ELR (cell line): ENCODE measurements at regions not wholly inside any gene's neighbourhood (a gene's known extent, or its start where the extent isn't known, plus 50 kb on each side); places are given as distances from the start of the nearest gene placed in this dataset.

Experiments
- DNase-seq: peaks from one replicate; pipeline ENCODE4 v3.0.0-alpha.2; 2015; ENCODE audit warnings: low read depth

- DNase-seq: no peak
Measured at GRCh38 chr16:6929868-6930267, 402.8 kb upstream of the RBFOX1 start.

- DNase-seq: no peak
Measured at GRCh38 chr16:6926762-6927161, 405.9 kb upstream of the RBFOX1 start.

DNA sequence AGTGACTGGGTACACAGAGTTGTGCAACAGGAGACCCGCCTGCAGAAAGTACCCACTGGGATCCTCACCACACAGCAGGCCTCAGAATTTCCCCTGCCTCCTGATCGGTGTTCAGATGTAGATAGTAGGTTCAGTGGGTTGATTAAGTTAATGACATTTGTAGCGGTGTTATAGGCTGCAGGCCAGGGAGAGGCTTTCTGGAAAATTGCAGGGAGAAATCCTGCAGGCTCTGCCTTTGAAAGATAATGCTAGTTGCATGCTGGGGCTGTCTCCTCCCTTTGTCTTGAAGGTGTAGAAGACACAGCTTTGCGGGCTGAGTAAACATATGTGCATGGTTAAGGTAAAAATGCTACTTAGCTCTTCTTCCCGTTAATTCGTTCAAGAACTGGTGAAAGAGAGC, 406.3 kb upstream of the RBFOX1 start:
- DNase-seq: no peak

DNA sequence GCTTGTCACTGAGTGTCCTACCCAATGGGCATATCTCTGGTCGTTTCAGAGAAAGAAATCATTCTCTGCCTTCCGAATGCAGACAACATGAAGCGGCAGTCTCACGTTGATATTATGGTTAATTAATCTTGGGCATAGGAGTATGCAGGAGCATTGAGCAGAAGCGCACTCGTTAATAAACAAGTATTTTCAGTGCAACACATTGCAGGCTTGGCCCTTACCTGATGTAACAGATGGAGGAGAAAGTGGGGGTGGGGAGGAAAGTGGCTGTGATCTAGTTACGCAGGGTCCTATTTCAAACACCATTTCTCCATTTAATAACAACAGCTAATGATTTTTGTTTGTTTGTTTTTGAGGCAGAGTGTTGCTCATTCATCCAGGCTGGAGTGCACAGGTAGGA, 414.0 kb upstream of the RBFOX1 start:
- DNase-seq: no peak

DNA sequence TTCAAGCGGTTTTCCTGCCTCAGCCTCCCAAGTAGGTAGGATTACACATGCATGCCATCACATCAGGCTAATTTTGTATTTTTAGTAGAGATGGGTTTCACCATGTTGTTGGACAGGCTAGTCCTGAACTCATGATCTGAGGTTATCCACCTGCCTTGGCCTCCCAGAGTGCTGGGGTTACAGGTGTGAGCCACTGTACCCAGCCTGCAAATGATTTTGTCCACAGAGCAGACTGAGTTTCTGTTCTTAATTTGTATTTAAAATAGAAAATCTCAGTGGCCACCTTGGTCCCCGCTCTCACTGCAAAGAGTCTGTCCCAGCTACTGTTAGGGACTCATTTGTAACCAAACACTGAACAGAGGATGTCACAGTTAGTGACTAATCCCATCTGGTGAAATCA, 415.7 kb upstream of the RBFOX1 start:
- no peak for DNase-seq

- DNase-seq: no peak
Measured at GRCh38 chr16:6913566-6913965, 419.1 kb upstream of the RBFOX1 start.

DNA sequence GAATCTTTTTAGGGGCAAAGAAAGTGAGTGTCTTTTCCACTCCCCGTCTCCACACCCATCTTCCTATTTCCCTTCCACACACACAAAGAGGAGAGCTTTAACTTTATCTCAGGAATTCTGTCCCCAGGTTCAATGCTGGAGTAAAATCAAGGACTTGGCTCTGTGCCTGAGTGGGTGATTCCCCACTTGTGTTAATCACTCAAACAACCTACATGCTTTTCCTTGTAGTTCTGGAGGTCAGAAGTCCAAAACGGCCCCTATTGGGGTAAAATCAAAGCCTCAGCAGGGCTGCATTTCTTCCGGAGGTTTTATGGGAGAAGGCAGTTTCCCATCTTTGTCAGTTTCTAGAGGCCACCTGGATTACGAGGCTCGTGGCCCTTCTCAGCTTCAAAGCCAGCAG, 422.3 kb upstream of the RBFOX1 start:
- DNase-seq: no peak

DNA sequence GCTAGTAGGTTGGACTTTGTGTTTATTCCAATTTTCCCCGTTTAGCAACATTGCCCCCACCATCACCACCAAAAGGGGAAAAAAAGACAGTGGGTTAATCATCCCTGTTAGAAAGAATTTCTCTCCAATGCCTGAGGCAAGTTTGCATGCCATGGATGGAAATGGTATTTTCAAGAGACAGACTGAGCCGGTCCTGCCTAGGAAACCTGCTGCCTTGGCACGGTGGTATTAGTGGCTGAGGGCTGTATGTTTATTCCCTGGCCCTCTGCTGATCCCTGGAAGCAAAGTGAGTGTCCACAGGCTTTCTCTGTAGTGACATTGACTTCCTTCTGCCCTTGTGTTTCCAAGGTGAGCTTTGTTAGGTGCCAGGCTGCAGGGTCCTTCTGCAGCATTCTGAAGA, 427.0 kb upstream of the RBFOX1 start:
- no peak for DNase-seq

DNA sequence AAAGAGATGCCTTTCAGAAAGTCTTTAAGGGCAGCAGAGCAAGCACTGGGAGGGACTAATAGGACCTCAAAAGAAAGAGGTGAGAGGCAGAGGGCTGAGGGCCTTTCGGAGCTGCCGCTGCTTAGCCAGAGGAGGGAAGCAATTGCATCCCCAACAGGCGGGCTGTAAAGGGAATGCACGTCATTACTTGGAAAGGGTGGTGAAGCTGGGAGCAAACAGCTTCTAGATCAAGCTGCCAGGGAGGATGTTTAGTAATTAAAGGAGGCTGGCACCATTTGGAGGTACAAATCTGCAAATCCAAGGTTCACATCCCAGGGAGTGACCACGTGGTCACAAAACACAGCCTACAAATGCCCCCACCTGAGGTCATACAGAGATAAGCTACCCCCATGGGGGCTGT, 429.0 kb upstream of the RBFOX1 start:
- no peak for DNase-seq

DNA sequence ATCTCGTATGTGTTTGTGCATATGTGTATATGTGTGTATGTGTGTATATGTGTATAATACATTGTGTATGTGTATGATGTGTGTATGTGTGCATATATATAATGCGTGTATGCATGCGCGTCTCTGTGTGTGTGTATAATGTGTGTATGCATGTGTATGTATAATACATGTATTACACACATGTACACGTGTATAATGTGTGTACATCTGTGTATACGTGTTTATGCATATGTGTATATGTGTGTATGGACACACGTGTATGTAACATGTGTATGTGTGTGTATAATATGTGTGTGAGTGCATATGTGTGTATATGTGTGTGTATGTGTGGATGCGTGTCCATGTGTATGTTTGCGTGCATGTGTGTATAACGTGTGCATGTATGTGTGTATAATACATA, 433.7 kb upstream of the RBFOX1 start:
- DNase-seq: no peak

DNA sequence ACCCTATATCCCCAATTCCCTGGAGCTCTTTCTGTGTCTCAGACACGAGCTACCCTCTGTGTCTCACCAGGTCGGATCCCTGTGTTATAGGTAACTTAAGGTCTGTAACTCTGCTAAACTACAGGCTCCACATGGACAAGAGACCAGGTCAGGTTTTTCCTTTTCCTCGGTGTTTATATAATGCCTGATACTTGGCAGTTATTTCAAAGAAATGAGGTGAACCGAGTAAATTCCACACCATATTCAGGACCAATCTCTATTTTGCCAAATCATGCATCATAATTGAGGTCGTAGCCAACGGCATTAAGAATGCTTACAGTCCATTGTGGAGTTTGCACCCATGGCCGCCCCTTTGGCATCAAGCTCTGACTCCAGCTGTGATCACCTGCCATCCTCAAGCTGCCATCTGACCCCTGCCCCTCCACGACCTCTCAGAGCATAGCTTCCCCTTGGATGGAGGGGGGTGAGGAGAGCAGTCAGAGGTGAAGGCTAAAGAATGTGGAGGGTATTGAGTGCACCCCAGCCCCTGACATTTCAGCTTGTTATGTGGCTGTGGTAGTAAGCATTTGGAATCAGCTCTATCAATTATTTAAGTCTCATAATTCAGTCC, 434.7 kb upstream of the RBFOX1 start:
- DNase-seq: no peak

DNA sequence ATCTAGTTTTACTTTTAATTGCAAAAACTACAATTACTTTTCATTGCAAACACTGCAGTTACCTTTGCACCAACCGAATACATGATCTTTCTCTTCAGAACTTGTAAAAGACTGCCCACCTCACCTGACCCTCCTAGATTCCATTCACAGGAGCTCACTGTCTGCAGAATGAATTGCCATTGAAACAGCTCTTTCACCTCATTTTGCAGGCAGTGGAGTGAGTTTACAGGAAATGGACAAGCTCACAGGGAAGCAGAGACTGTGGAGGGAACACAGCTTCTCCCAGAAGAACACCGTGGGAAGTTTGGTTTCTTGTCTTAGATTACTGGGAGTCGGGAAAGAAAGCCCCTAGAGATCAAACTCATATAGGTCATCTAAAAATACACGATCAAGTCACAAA, 439.7 kb upstream of the RBFOX1 start:
- no peak for DNase-seq

DNA sequence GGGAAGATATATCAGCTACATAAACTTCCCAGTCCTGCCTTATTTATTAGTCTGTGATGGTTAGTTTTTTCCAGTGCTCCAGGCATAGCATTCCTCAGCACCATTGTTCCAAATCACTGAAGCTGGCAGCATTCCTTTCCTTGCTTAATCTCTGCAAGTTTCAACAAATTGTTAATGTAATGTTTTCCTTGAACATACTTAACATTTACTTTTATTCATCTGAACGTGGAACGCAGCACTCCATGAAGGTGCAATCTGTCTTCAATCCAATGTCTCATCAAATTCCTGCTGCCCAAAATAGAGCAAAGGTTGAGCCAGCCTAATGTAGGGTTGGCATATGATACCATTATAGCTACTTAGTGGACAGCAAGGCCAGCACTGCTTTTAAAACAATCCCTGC, 441.1 kb upstream of the RBFOX1 start:
- no peak for DNase-seq

DNA sequence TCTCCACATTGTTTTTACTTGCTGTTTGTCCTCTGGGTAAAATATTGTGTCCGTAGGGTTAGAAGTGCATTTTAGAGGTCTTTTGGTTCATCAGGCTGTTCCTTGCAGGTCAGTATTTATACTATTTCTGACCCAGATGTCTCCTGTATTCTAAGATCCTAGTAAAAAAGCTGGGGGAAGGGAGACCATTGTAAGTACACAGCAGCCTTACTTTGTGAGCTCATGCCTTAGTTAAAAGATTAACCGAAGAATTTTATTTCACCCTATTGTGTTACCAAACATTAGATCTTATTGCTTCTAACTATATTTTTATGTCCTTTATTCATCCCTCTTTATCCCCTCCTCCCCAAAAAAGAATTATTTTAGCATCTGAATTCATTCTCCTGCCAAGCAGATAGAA, 444.1 kb upstream of the RBFOX1 start:
- DNase-seq: no peak

DNA sequence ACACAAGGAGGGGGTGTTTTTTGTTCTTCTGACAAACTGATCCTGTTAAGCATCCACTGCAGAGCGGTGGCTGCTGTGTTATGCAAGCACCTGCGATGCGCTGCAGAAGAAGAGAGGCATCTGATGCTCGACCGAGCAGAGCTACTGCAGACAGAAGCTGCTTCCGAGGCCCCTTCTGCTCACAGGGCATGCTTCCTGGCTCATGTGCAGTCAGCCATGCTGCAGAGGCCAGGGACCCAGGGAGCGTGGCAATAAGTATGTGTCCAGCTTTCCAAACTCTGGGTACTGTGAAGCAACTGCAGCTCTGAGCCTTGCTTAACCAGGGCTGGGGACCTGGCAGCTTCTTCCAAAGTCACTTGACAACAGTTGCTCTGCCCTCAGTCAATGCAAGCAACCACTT, 448.6 kb upstream of the RBFOX1 start:
- DNase-seq: no peak

GRCh38 chr16:6880263-6880662, 452.4 kb upstream of the RBFOX1 start:
- no peak for DNase-seq

DNA sequence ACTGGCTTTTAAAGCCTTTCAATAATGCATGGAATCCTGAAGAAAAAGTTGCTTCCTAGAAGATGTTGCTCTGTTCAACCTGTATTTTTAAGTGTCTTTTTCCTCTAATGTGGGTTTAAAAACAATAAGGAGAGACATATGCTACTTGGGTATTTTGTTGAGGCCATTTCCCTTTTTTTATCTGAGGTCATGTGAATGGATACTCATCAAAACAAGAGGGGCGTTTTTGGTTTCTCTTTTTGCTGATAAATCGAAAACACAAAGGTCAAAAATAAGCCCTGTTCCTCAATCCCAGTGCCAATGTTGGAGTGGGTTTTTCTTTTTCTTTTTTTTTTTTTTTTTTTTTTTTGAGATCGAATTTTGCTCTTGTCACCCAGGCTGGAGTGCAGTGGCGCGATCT, 468.0 kb upstream of the RBFOX1 start:
- DNase-seq: no peak

DNA sequence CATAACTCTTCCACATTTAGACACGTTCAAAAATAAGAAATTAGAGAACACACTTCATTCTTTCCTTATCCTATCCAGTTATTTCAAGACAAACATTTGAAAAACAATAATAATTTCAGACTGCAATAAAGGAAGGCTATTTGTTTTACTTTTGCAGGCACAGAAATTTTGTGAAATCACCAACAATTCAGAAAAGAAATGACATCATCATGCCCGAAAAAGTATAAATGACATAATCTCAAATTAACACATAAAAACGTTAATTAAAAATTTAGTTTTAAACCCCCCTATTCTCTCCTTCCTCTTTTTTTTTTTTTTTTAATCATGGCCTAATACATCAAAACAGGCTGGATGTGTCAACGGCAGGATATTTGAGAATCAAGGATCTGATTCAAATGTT, 468.4 kb upstream of the RBFOX1 start:
- no peak for DNase-seq

DNA sequence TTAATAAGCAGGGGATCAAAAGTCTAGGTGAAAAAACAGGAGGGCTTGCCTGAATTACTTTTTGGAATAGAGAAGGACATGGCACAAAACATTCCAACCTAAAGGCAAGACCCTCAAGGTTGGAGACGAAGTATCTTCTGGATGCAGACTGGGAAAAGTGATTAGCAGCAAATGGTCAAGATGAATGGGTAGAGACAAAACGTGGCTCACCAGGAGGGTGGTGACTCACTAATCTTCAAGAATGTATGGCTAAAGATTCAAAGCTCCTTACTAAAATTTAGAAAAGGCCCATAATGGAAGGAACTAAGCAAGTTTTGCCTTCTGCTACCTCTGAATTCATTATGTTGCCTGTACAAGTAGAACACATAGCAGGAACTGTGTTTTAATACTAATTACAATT, 469.5 kb upstream of the RBFOX1 start:
- no peak for DNase-seq

GRCh38 chr16:6861815-6862477, 470.7 kb upstream of the RBFOX1 start:
- no peak for DNase-seq

GRCh38 chr16:6861135-6861814, 471.4 kb upstream of the RBFOX1 start:
- no peak for DNase-seq

- no peak for DNase-seq
Measured at GRCh38 chr16:6857575-6857974, 475.1 kb upstream of the RBFOX1 start.

GRCh38 chr16:6856578-6856977, 476.1 kb upstream of the RBFOX1 start:
- DNase-seq: no peak

DNA sequence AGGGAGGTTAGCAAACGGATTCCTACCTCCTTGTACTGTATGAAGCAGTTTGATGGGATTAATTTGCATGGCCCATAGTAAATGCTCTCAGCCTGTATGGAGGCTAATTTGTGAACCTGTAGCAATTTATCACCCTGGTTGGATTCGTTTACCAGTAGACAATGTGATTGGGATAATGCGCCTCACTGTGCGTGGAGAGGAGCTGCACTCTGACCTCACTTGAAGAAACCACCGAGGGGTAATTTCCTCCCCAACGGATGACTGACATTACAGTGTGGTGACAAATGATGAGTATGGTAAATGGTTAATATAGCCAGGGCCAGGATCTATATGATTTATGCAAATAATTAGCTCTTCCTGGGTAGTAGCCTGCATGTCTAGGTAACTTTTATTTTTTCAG, 479.1 kb upstream of the RBFOX1 start:
- no peak for DNase-seq
